ENCODE measurements at regions not wholly inside any gene's neighbourhood (a gene's known extent, or its start where the extent isn't known, plus 50 kb on each side); places are given as distances from the start of the nearest gene placed in this dataset.

GRCh38 chr20:12395353-12395752, 477.7 kb downstream of the BTBD3 start:
- no peak for DNase-seq

DNA sequence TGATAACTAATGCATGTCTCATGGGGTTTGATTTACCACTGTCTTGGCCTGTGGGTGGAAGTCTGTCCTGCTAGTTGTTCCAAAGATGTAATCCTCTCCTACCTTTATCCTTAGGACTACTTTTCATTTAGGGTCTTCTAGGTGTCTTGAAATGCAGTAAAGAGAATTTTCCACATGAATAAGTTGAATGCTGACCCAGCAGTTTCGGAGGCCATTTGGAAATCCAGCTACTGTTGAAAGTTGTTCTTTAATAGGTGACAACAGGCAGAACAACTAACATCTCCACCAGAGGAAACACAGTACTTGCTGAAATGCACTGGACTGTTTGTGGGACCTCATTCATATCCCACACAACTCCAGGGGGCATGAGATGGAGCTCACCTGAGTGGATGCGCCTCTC, 478.1 kb downstream of the BTBD3 start:
- DNase-seq, result no peak

DNA sequence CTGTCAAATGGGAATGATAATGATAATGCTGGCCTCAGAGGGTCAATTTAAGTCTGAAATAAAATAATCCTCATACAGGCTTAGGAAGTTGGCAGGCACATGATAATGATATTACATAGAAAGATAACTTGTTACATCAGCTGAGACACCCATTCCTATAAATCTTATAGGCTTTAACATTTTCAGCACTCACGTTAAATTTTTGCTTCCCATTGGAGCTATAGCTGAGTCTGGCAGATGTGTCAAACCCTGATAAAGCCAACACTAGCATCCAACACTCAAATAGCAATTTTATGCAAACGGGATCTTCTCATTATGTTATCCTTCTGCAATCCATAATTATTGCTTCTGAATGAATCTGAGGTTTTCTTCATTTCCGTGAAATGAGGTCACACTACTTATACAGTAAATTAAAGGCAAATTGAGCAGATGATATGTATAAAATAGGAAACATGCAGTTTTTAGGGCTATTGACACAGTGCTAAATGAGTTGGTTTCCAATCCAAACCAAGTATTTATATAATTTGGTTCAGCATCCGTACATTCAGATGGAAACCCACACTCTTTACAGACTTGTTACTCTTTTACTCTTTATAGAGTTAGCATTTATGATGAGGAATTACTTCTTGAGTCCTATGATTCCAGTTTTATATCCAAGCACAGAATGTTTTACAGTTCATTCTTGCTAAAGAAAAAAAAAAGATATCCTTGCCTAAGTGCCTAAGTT, 481.6 kb downstream of the BTBD3 start:
- no peak for DNase-seq

DNA sequence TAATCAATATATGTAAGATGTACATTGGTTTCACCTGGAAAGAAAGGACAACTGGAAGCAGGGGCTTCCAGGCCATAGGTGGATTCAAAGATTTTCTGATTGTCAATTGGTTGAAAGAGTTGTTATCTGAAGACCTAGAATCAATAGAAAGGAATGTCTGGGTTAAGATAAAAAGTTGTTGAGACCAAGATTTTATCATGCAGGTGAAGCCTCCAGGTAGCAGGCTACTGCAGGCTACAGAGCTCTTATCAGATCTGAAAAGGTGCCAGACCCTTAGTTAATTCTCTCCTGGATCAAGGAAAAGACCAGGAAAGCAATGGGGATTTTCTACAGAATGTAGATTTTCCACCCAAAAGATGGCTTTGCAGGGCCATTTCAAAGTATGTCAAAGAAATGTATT, 487.2 kb downstream of the BTBD3 start:
- DNase-seq, result no peak

GRCh38 chr20:12406978-12407377, 489.3 kb downstream of the BTBD3 start:
- DNase-seq, result no peak

DNA sequence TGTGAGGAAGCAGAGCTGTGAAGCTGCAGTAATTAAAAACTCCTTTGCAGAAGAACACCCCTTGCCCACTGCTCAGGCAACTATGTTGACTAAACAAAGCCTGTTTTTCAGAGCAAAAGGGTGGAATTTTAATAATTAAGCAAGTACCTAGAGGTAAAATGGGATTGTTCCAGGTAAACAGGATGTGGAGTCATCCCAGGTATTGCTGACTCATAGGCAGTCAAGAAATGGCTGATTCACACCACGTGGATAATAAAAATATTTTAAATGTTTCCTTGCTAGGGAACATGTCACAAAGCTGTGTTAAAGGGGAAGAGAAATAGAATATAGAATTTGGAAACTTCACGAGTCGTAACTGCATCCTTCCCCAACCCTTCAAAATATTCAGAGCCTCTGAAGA, 491.8 kb downstream of the BTBD3 start:
- no peak for DNase-seq

DNA sequence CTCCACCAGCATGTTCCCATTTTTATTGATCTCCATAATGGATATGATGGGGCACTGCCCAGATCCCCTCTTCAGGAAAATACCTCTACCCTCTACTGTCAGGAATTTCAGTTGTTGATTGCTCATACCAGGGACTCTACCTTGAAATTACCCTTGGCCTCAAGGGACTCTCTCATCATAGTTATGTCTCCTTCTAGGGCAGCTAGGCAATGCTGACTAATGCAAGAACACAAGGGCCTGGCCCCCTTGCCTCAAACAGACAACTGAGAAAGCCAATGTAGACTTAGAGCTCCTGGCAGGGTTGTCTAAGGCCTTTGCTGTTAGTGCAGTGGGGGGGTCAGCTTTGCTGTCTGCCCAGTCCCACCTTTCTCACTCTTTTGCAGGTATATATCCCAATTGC, 493.1 kb downstream of the BTBD3 start:
- DNase-seq, result no peak

DNA sequence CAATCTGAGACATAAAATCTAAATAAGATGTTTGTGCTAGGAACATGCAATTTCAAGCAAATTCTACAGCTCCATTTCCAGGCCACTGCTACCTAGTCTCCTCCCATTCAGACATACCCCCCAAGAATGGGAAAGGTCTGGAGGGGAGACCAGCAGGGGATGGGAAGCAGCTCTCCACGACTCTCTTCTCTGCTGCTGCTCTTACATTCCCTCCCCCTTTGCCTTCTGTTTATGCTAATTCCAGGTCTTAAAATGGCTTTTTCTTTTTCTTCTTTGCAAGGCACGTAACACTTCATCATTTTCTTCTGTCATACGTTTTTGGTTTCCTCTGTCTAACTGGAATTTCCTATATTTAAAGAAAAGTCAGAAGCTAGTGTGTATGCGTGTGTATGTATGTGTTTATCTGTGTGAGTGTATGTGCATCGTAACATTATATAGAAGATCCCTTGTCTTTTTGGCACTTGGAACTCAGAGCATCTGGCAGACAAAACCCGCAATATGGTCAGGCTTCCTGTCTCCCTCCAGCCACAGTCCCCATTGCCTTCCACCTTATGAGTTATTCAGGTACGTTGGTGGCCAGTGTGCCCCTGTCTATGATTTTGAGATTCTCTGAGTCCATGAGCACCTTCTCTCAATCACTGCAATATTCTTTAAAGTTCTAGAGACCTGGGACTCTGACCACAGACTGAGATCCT, 493.7 kb downstream of the BTBD3 start:
- no peak for DNase-seq

- DNase-seq, result no peak
Observed at GRCh38 chr20:12413116-12413515, 495.4 kb downstream of the BTBD3 start.

GRCh38 chr20:12414446-12415274, 497.0 kb downstream of the BTBD3 start:
- DNase-seq, result no peak

DNA sequence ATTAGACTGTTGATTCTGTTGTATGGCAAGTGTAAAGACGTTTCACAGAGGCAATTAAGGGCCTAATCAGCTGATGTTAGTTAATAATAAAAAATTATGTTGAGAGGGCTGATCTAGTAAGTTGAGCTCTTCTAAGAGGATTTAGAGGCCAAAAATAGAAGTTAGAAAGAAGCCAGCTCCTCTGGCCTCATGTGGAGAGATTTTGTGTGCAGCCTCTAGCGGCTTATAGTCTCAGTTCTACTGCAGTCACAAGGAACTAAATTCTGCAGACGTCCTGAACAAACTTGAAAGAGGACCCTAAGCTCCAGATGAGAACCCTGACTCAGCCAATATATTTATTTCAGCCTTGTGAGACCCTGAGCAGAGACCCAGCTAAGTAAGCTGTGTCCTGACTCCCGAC, 498.6 kb downstream of the BTBD3 start:
- no peak for DNase-seq

- DNase-seq, result no peak
Observed at GRCh38 chr20:12433724-12434123, 516.0 kb downstream of the BTBD3 start.

DNA sequence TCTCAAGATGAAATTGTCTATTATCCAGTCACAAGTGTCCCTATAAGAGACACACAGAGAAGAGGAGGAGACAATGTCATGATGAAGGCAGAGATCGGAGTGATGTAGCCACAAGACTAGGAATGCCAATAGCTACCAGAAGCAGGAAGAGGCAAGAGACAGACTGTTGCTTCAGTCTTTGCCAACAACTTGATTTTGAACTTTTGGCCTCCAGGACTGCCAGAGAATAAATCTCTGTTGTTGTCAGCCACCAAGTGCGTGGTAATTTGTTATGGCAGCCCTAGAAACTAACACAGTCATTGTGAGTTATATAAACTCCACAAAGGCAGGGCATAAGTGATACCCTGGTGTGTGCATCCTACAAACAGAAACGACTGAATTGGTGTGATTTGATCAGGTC, 517.0 kb downstream of the BTBD3 start:
- no peak for DNase-seq

- DNase-seq, result no peak
Observed at GRCh38 chr20:12435268-12435667, 517.6 kb downstream of the BTBD3 start.

- no peak for DNase-seq
Observed at GRCh38 chr20:12453711-12454110, 536.0 kb downstream of the BTBD3 start.

DNA sequence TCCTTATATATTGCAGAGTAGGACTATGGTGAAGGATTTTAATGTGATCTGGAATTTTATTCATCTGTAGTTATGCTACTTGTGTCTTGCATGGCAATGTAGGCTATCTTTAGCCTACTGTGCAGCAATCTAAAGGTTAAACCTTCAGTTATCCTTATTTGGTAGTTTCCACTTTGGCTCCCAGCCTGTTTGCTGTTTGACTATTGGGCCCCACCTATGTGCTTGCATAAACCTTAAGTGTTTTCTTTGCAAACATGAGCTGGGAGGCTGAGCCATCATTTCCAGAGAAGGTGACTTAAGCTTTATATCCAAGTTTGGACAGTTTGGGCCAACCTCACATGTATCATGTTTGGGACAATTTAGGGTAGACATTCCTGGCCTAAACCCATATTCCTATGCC, 537.5 kb downstream of the BTBD3 start:
- peak; percentile 74 for DNase-seq

GRCh38 chr20:12458241-12458640, 540.5 kb downstream of the BTBD3 start:
- DNase-seq, result no peak

- DNase-seq, result no peak
Observed at GRCh38 chr20:12464036-12464435, 544.7 kb upstream of the SPTLC3 start.

DNA sequence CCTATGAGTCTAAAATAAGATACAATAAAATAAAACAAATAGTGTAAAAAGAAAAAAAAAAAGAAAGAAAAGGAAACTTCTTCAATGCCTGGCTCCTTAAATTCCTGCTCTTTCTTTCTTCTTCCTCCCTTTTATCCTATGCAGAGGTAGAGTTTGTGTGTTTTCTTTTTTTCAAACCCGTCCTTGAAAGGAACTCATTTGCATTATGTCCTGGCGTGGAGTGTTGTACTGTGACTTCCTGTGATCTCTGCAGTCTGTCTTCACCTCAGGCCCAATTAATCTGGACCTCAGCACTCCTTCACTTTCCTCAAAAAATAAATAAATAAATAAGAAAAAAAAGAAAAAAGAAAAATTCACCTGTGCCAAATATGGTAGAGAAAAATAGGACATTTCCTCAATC, 541.9 kb upstream of the SPTLC3 start:
- DNase-seq, result no peak

DNA sequence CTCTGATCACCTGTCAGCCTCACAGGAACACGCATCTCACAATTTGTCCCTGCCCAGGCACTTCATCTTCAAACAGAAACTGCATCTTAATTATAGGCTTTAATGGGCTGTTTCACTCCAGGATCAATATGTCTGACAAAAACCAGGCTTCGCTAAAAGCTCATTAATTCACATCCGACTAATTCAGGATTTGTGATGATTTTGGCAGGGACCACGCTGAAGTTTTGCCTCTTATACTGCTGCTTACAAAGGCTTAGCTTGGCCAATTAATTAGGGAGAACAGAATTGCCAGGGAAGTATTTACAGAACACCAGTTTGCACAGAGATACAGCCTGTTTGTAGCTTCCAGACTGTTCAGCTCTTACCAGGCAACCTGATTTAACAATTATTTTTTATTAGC, 541.0 kb upstream of the SPTLC3 start:
- DNase-seq, result peak; percentile 91

DNA sequence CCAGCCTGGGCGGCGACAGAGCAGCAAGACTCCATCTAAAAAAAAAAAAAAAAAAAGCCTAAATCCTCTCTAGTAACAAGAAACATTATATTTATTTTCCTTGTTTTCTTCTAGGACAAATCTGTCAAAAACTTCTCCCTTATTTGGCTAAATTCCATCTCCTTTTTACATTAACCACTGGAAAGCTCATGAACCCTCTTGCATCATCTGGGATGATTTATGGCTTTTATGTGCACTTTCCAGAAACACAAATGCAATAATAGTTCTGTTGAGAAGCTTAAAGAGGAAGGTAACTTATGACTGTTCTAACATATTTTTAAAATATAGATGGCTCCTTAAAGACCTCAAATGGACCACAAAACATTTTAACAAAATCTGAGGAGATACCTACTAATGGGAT, 526.1 kb upstream of the SPTLC3 start:
- DNase-seq, result no peak

GRCh38 chr20:12502443-12502842, 506.3 kb upstream of the SPTLC3 start:
- no peak for DNase-seq

DNA sequence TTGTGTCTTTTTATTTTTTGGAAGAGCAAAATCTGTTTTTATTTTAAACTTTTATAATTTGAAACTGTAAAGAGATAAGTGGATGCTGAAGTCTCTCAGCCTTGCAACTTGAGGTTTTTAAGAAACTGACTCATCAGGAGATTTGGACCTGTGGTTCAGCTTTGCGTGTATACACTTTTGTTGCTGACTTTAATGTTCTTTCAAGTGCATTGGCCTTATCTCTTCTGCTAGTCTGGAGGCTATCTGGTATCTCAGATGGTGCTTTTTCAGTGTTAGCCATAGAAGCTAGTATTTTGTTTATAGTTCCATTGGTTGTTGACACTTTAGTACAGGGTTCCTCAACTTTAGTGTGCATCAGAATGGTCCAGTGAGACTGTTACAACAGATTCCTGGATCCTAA, 504.0 kb upstream of the SPTLC3 start:
- DNase-seq, result no peak

- DNase-seq, result no peak
Observed at GRCh38 chr20:12511499-12511898, 497.3 kb upstream of the SPTLC3 start.

Data from NCI-H510A treated with DMSO at 0.1 percent for 48 hours (cell line).